ENCODE measurements at regions not wholly inside any gene's neighbourhood (a gene's known extent, or its start where the extent isn't known, plus 50 kb on each side); places are given as distances from the start of the nearest gene placed in this dataset.

- TF ChIP-seq CTCF (IDR thresholded peaks at IDR 0.05; ENCODE audit: low read depth, low read length, poor library complexity, severe bottlenecking) = no peak
- TF ChIP-seq EZH2phosphoT487 (IDR thresholded peaks at IDR 0.05; ENCODE audit: borderline replicate concordance, low read length) = no peak
Observed at GRCh38 chr4:147122685-147123084, 177.0 kb upstream of the TTC29 start.

Measured in DOHH2 (cell line).